HG03064 (cell line): ENCODE measurements at regions not wholly inside any gene's neighbourhood (a gene's known extent, or its start where the extent isn't known, plus 50 kb on each side); places are given as distances from the start of the nearest gene placed in this dataset.

Source experiments
- ATAC-seq: cut with Tn5 transposase; IDR thresholded peaks from one replicate; pipeline ENCODE4 v1.9.1; 2021; ENCODE audit warnings: low read depth; ENCODE audit not compliant: unreplicated experiment

GRCh38 chr15:62887113-62887570, 155.4 kb upstream of the TPM1 start:
- ATAC-seq: no peak

GRCh38 chr15:62888623-62889022, 153.9 kb upstream of the TPM1 start:
- no peak for ATAC-seq

GRCh38 chr15:62889141-62889661, 153.3 kb upstream of the TPM1 start:
- ATAC-seq: no peak

- no peak for ATAC-seq
These were observed 152.6 kb upstream of the TPM1 start for GRCh38 chr15:62889734-62890505.

- ATAC-seq: no peak
These were observed 148.0 kb upstream of the TPM1 start for GRCh38 chr15:62894322-62895085.

GRCh38 chr15:62895139-62895866, 147.2 kb upstream of the TPM1 start:
- no peak for ATAC-seq

GRCh38 chr15:62895905-62896316, 146.6 kb upstream of the TPM1 start:
- ATAC-seq: no peak

GRCh38 chr15:62896380-62896866, 146.1 kb upstream of the TPM1 start:
- no peak for ATAC-seq

GRCh38 chr15:62896969-62897486, 145.5 kb upstream of the TPM1 start:
- ATAC-seq: no peak

GRCh38 chr15:62897634-62898033, 144.9 kb upstream of the TPM1 start:
- no peak for ATAC-seq

- ATAC-seq: no peak
These were observed 143.5 kb upstream of the TPM1 start for GRCh38 chr15:62899090-62899493.

GRCh38 chr15:62900071-62900802, 142.3 kb upstream of the TPM1 start:
- ATAC-seq: no peak

- no peak for ATAC-seq
These were observed 141.5 kb upstream of the TPM1 start for GRCh38 chr15:62901087-62901486.

GRCh38 chr15:62901909-62902546, 140.5 kb upstream of the TPM1 start:
- ATAC-seq: no peak

GRCh38 chr15:62902821-62903220, 139.7 kb upstream of the TPM1 start:
- ATAC-seq: no peak

GRCh38 chr15:62903437-62903836, 139.1 kb upstream of the TPM1 start:
- ATAC-seq: no peak

- no peak for ATAC-seq
These were observed 138.3 kb upstream of the TPM1 start for GRCh38 chr15:62904041-62904910.

GRCh38 chr15:62906627-62907026, 135.9 kb upstream of the TPM1 start:
- no peak for ATAC-seq
